GM21619 (cell line): ENCODE measurements at regions not wholly inside any gene's neighbourhood (a gene's known extent, or its start where the extent isn't known, plus 50 kb on each side); places are given as distances from the start of the nearest gene placed in this dataset.

Experiments
- ATAC-seq: cut with Tn5 transposase; IDR thresholded peaks from one replicate; pipeline ENCODE4 v1.9.1; 2021; ENCODE audit not compliant: unreplicated experiment

- ATAC-seq = no peak
These were observed 666.4 kb downstream of the KCNT2 start for GRCh38 chr1:195941795-195942194.

GRCh38 chr1:195941314-195941713 lies 666.9 kb downstream of the KCNT2 start:
- no peak for ATAC-seq

- no peak for ATAC-seq
These were observed 668.4 kb downstream of the KCNT2 start for GRCh38 chr1:195939844-195940243.

- ATAC-seq = no peak
These were observed 673.3 kb downstream of the KCNT2 start for GRCh38 chr1:195934817-195935553.

GRCh38 chr1:195933835-195934234 lies 674.4 kb downstream of the KCNT2 start:
- no peak for ATAC-seq

GRCh38 chr1:195915826-195916225 lies 692.4 kb downstream of the KCNT2 start:
- ATAC-seq = no peak

GRCh38 chr1:195909061-195909460 lies 699.2 kb downstream of the KCNT2 start:
- no peak for ATAC-seq

- ATAC-seq = no peak
These were observed 700.1 kb downstream of the KCNT2 start for GRCh38 chr1:195908121-195908520.

- no peak for ATAC-seq
These were observed 705.0 kb downstream of the KCNT2 start for GRCh38 chr1:195903203-195903602.

GRCh38 chr1:195902779-195903178 lies 705.5 kb downstream of the KCNT2 start:
- no peak for ATAC-seq

- ATAC-seq = no peak
These were observed 708.4 kb downstream of the KCNT2 start for GRCh38 chr1:195899762-195900352.

- ATAC-seq = no peak
These were observed 709.3 kb downstream of the KCNT2 start for GRCh38 chr1:195898924-195899323.

GRCh38 chr1:195898373-195898772 lies 709.9 kb downstream of the KCNT2 start:
- no peak for ATAC-seq

GRCh38 chr1:195897076-195897475 lies 711.2 kb downstream of the KCNT2 start:
- ATAC-seq = no peak

GRCh38 chr1:195894411-195894810 lies 713.8 kb downstream of the KCNT2 start:
- ATAC-seq = no peak

- ATAC-seq = no peak
These were observed 722.2 kb downstream of the KCNT2 start for GRCh38 chr1:195886000-195886399.

- no peak for ATAC-seq
These were observed 729.8 kb downstream of the KCNT2 start for GRCh38 chr1:195878478-195878877.

- no peak for ATAC-seq
These were observed 731.4 kb downstream of the KCNT2 start for GRCh38 chr1:195876792-195877191.

GRCh38 chr1:195872376-195872775 lies 735.9 kb downstream of the KCNT2 start:
- ATAC-seq = no peak

GRCh38 chr1:195867638-195868037 lies 740.6 kb downstream of the KCNT2 start:
- no peak for ATAC-seq

- no peak for ATAC-seq
These were observed 741.4 kb downstream of the KCNT2 start for GRCh38 chr1:195866781-195867222.

- no peak for ATAC-seq
These were observed 742.0 kb downstream of the KCNT2 start for GRCh38 chr1:195866091-195866780.
